ENCODE measurements at regions not wholly inside any gene's neighbourhood (a gene's known extent, or its start where the extent isn't known, plus 50 kb on each side); places are given as distances from the start of the nearest gene placed in this dataset.
"Not testable (repeated sequence)": the region's sequence is repeated elsewhere in the genome, so short reads cannot be mapped to it uniquely, and the experiment has no call there.

DNA sequence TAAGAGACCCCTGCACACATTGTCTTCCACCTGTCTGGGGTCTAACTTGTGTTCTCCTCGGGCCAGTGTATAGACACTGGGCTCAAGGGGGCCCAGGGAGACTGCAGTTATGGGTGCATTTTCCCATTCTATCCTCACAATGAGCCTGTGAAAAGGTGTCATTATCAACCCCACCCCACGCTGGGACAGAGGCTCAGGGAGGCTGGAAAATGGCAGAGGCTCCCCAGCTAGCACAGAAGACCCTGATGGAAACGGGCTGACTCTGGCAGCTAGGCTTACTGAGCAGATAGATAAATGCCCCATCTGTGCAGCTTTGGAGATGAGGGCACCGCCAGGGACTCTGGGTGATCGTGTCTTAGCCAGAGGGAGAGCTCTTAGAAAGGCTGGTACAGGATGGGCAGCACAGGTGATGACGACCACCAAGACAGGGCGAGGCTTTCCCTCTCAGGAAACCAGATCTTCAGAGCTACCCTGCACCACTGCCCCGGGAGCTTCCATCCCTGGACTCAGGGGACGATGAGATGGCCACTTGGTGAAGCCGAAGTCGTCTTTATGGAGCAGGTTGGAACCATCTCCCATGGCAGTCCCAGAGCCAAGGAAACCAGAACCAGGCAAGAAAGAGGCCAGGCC, 58.2 kb upstream of the CHST15 start:
- Histone ChIP-seq H3K9me3 (ENCODE audit: control insufficient read depth, low read length) (no peaks in the 10 kb centered on the region), H3K4me1 (ENCODE audit: control insufficient read depth, insufficient read depth, low read length) (peaks cover 31% of the 10 kb centered on the region), H3K4me3 (ENCODE audit: insufficient read depth, low read depth, low read length) (no peak overlapping the region), H3K27ac (ENCODE audit: insufficient read depth, low read depth, low read length, poor library complexity, severe bottlenecking) (no peak overlapping the region), H3K36me3 (ENCODE audit: control insufficient read depth, insufficient read depth, low read length) (no peaks in the 10 kb centered on the region), H3K27me3 (ENCODE audit: control insufficient read depth, insufficient read depth, low read length, poor library complexity, severe bottlenecking) (no peaks in the 10 kb centered on the region)
- WGBS, 2 experiments = 90 to 91% methylated on average over 11 of the region's 11 CpGs

- Histone ChIP-seq H3K27me3 (ENCODE audit: control insufficient read depth, insufficient read depth, low read length, poor library complexity, severe bottlenecking) (no peaks in the 10 kb centered on the region), H3K27ac (ENCODE audit: insufficient read depth, low read depth, low read length, poor library complexity, severe bottlenecking) (no peak overlapping the region), H3K36me3 (ENCODE audit: control insufficient read depth, insufficient read depth, low read length) (no peaks in the 10 kb centered on the region), H3K4me1 (ENCODE audit: control insufficient read depth, insufficient read depth, low read length) (peaks cover 25% of the 10 kb centered on the region), H3K9me3 (ENCODE audit: control insufficient read depth, low read length) (no peaks in the 10 kb centered on the region), H3K4me3 (ENCODE audit: insufficient read depth, low read depth, low read length) (no peak overlapping the region)
- 92 to 94% methylated on average over 13 of the region's 13 CpGs for WGBS, 2 experiments
Observed at GRCh38 chr10:124150807-124151417, 57.5 kb upstream of the CHST15 start.

DNA sequence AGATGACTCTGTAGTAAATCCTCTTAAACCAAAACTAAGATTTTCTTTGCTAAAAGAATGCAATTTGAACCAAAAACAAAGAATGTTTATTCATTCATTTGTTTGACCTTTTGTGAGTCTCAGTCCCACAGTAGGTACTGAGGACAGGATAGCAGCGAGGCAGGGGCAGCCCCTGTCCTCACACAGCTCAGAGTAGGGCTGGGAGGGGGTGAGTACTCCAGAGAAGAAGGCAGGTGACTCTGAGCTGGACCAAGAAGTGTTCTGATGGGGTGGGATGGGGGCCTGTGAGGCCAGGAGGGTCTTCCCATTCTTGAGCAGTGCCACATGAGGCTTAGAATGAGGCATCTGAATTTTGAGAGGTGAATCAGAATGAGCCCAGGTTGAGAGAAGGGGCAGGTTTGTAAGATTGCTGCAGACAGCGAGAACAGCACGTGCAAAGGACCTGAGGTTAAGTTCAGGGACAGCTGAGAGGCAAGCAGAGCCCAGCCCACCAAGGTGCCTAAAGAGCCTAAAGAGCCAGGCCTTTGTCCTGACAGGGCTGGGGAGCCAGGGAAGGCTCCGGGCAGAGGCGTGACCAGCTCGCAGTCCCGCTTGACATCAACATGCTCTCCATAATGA, 56.9 kb upstream of the CHST15 start:
- Histone ChIP-seq H3K4me1 (ENCODE audit: control insufficient read depth, insufficient read depth, low read length) (peaks cover 20% of the 10 kb centered on the region), H3K36me3 (ENCODE audit: control insufficient read depth, insufficient read depth, low read length) (no peaks in the 10 kb centered on the region), H3K4me3 (ENCODE audit: insufficient read depth, low read depth, low read length) (no peak overlapping the region), H3K27ac (ENCODE audit: insufficient read depth, low read depth, low read length, poor library complexity, severe bottlenecking) (no peak overlapping the region), H3K27me3 (ENCODE audit: control insufficient read depth, insufficient read depth, low read length, poor library complexity, severe bottlenecking) (no peaks in the 10 kb centered on the region), H3K9me3 (ENCODE audit: control insufficient read depth, low read length) (no peaks in the 10 kb centered on the region)
- WGBS, 2 experiments = 85% methylated on average over 7 of the region's 7 CpGs

DNA sequence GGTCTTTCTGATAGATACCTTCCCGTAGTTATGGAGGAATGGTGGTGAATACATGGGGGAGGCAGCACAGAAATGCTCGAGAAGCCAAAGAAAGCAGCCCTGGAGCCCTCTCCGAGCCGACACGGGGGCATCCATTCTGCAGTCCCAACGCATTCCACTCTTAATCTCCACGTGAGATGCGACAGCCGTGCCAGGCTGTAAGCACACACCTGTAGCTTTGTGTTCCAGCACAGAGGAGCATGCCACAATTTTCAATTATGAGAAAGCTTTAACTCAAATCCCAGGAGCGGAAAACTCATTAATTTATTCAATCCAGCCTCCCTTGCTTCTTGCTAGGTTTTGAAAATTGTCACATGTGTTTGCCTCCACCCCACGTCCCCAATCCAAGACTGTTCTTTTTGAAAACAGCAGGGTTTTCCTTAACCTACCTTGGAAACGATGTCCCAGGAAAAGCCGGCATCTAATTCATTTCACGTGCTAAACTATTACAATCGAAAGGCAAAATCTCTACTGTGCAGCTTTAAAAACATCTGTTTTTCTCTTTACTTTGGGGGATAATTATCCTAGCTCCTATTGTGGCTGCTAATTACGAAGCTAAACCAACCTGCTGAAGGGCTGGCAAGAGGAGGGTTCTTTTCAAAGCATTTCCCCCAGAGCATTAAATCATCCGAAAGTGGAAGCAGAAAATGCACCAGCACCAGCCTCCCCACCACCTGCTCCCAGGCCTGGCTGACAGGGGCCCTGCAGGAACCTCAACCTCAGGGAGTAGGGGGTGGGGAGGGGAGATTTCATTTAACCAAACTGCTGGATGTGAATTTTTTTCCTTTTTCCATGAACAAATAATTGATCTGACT, 56.0 kb upstream of the CHST15 start:
- Histone ChIP-seq H3K9me3 (ENCODE audit: control insufficient read depth, low read length) (no peaks in the 10 kb centered on the region), H3K4me3 (ENCODE audit: insufficient read depth, low read depth, low read length) (no peak overlapping the region), H3K27ac (ENCODE audit: insufficient read depth, low read depth, low read length, poor library complexity, severe bottlenecking) (no peak overlapping the region), H3K27me3 (ENCODE audit: control insufficient read depth, insufficient read depth, low read length, poor library complexity, severe bottlenecking) (no peaks in the 10 kb centered on the region), H3K4me1 (ENCODE audit: control insufficient read depth, insufficient read depth, low read length) (peaks cover 20% of the 10 kb centered on the region), H3K36me3 (ENCODE audit: control insufficient read depth, insufficient read depth, low read length) (no peaks in the 10 kb centered on the region)
- 63 to 71% methylated on average over 16 to 17 of the region's 17 CpGs for WGBS, 2 experiments

DNA sequence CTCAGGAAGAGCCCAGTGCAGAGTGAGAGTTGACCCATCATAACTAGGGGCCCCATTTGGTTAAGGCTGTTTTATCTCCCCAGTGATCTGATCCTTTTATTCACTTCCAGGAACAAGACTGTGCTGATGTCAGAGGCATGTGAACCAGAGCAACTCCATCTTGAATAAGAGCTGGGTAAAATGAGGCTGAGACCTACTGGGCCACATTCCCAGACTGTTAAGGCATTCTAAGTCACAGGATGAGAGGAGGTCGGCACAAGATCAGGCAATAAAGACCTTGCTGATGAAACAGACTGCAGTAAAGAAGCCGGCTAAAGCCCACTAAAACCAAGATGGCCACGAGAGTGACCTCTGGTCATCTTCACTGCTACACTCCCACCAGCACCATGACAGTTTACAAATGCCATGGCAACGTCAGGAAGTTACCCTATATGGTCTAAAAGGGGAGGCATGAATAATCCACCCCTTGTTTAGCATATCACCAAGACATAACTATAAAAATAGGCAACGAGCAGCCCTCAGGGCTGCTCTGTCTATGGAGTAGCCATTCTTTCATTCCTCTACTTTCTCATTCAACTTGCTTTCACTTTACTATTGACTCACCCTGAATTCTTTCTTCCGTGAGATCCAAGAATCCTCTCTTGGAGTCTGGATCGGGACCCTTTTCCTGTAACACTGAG, 55.3 kb upstream of the CHST15 start:
- H3K27ac ChIP-seq (ENCODE audit: insufficient read depth, low read depth, low read length, poor library complexity, severe bottlenecking); H3K9me3 ChIP-seq (ENCODE audit: control insufficient read depth, low read length); H3K27me3 ChIP-seq (ENCODE audit: control insufficient read depth, insufficient read depth, low read length, poor library complexity, severe bottlenecking); H3K36me3 ChIP-seq (ENCODE audit: control insufficient read depth, insufficient read depth, low read length); H3K4me3 ChIP-seq (ENCODE audit: insufficient read depth, low read depth, low read length): not testable (repeated sequence)
- peaks cover 20% of the 10 kb centered on the region for H3K4me1 ChIP-seq (ENCODE audit: control insufficient read depth, insufficient read depth, low read length)
- 85 to 87% methylated on average over 7 of the region's 7 CpGs for WGBS, 2 experiments

DNA sequence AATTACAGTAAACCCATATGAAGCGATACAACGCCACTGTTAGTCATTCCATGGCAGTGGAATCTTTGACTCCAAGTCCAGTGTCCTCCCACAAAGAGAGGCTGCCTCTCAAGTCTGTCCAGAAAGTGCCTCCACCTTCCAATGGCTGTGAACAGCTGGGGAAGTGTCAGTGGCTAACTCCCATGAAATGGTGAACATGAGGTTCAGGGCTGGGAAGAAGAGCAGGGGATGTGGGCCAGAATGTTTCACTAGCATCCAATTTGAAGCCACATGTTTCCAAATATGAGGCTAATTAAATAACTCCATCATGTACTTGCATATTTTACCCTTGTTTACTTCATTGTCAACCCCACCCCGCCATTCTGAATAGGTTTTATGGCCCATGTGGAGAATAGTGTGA, 53.1 kb upstream of the CHST15 start:
- Histone ChIP-seq H3K4me1 (ENCODE audit: control insufficient read depth, insufficient read depth, low read length) (peaks cover 6% of the 10 kb centered on the region), H3K27ac (ENCODE audit: insufficient read depth, low read depth, low read length, poor library complexity, severe bottlenecking) (no peak overlapping the region), H3K36me3 (ENCODE audit: control insufficient read depth, insufficient read depth, low read length) (no peaks in the 10 kb centered on the region), H3K27me3 (ENCODE audit: control insufficient read depth, insufficient read depth, low read length, poor library complexity, severe bottlenecking) (no peaks in the 10 kb centered on the region), H3K9me3 (ENCODE audit: control insufficient read depth, low read length) (no peaks in the 10 kb centered on the region), H3K4me3 (ENCODE audit: insufficient read depth, low read depth, low read length) (no peak overlapping the region)
- 95% methylated on average over 3 of the region's 3 CpGs for WGBS, 2 experiments

- Histone ChIP-seq H3K4me3 (ENCODE audit: insufficient read depth, low read depth, low read length) (no peak overlapping the region), H3K4me1 (ENCODE audit: control insufficient read depth, insufficient read depth, low read length) (peaks cover 5% of the 10 kb centered on the region), H3K36me3 (ENCODE audit: control insufficient read depth, insufficient read depth, low read length) (no peaks in the 10 kb centered on the region), H3K27ac (ENCODE audit: insufficient read depth, low read depth, low read length, poor library complexity, severe bottlenecking) (no peak overlapping the region), H3K27me3 (ENCODE audit: control insufficient read depth, insufficient read depth, low read length, poor library complexity, severe bottlenecking) (no peaks in the 10 kb centered on the region), H3K9me3 (ENCODE audit: control insufficient read depth, low read length) (no peaks in the 10 kb centered on the region)
- WGBS, 2 experiments = 93 to 95% methylated on average over 12 of the region's 12 CpGs
Observed at GRCh38 chr10:124145109-124145870, 51.9 kb upstream of the CHST15 start.

GRCh38 chr10:124144536-124144935, 51.1 kb upstream of the CHST15 start:
- Histone ChIP-seq H3K9me3 (ENCODE audit: control insufficient read depth, low read length) (no peaks in the 10 kb centered on the region), H3K27ac (ENCODE audit: insufficient read depth, low read depth, low read length, poor library complexity, severe bottlenecking) (no peak overlapping the region), H3K4me1 (ENCODE audit: control insufficient read depth, insufficient read depth, low read length) (no peaks in the 10 kb centered on the region), H3K4me3 (ENCODE audit: insufficient read depth, low read depth, low read length) (no peak overlapping the region), H3K27me3 (ENCODE audit: control insufficient read depth, insufficient read depth, low read length, poor library complexity, severe bottlenecking) (no peaks in the 10 kb centered on the region), H3K36me3 (ENCODE audit: control insufficient read depth, insufficient read depth, low read length) (no peaks in the 10 kb centered on the region)
- WGBS, 2 experiments = 87 to 88% methylated on average over 9 of the region's 9 CpGs

DNA sequence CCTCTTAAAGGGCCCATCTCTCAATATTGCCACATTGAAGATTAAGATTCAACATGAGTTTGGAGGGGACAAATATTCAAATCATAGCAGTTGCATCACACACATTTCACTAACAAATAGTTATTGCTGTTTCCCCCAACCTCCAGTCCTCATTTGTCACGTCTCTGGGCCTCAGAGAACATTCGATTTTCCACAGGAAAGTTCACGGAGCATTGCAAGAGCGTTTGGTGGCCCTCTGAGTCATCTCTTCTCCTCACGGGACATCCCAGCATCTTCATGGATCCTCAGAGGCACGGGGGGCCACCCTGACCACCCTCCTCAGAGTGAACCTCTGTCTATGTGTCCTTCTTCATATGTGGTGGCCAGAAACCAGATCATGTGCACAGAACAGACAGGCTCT, 50.3 kb upstream of the CHST15 start:
- Histone ChIP-seq H3K36me3 (ENCODE audit: control insufficient read depth, insufficient read depth, low read length) (no peaks in the 10 kb centered on the region), H3K27ac (ENCODE audit: insufficient read depth, low read depth, low read length, poor library complexity, severe bottlenecking) (no peak overlapping the region)

More for the DNA sequence above, 50.3 kb upstream of the CHST15 start:
- no peaks in the 10 kb centered on the region for H3K9me3 ChIP-seq (ENCODE audit: control insufficient read depth, low read length)
- WGBS, 2 experiments = 92 to 95% methylated on average over 6 of the region's 6 CpGs
- no peaks in the 10 kb centered on the region for H3K27me3 ChIP-seq (ENCODE audit: control insufficient read depth, insufficient read depth, low read length, poor library complexity, severe bottlenecking)
- no peak overlapping the region for H3K4me3 ChIP-seq (ENCODE audit: insufficient read depth, low read depth, low read length)
- no peaks in the 10 kb centered on the region for H3K4me1 ChIP-seq (ENCODE audit: control insufficient read depth, insufficient read depth, low read length)
